BLaER1 treated with 17β-estradiol and CSF1 and Interleukin-3, amounts not matched to agents 10 nM and 100 nM (cell line): ENCODE measurements at regions not wholly inside any gene's neighbourhood (a gene's known extent, or its start where the extent isn't known, plus 50 kb on each side); places are given as distances from the start of the nearest gene placed in this dataset.

Source experiments
- H3K27ac ChIP-seq, 11 experiments: shearing (Covaris generic); formaldehyde crosslinking; 2 replicates each; pipeline ENCODE4 v1.8.1; 2022
- H3K27me3 ChIP-seq, 11 experiments: shearing (Covaris generic); formaldehyde crosslinking; 2 replicates each; pipeline ENCODE4 v1.8.1; 2022
- H3K36me3 ChIP-seq, 11 experiments: shearing (Covaris generic); formaldehyde crosslinking; 2 replicates each; pipeline ENCODE4 v1.8.1; 2022
- H3K4me1 ChIP-seq, 10 experiments: shearing (Covaris generic); formaldehyde crosslinking; 2 replicates each; pipeline ENCODE4 v1.8.1; 2022
- H3K4me2 ChIP-seq, 11 experiments: shearing (Covaris generic); formaldehyde crosslinking; 2 replicates each; pipeline ENCODE4 v1.8.1; 2022
- H3K4me3 ChIP-seq, 10 experiments: shearing (Covaris generic); formaldehyde crosslinking; 2 replicates each; pipeline ENCODE4 v1.8.1; 2022
- H3K9ac ChIP-seq, 11 experiments: shearing (Covaris generic); formaldehyde crosslinking; 2 replicates each; pipeline ENCODE4 v1.8.1; 2022
- H3K9me3 ChIP-seq, 11 experiments: shearing (Covaris generic); formaldehyde crosslinking; replicated peaks in 1 of 11; 2 replicates each; pipeline ENCODE4 v1.8.1; 2022
- H4K20me1 ChIP-seq, 11 experiments: shearing (Covaris generic); formaldehyde crosslinking; 2 replicates each; pipeline ENCODE4 v1.8.1; 2022
- Cebpa-rat ChIP-seq, 11 experiments: shearing (Covaris generic); IDR thresholded peaks; 2 replicates each; pipeline ENCODE4 v1.8.1; 2022

- Histone ChIP-seq H3K4me2 (0 out of 22 replicates have a peak overlapping the region, but pooled peaks of 2 of the 11 experiments have one; percentile 7 to 10), H3K36me3 (no peaks in the 10 kb centered on the region), H3K27me3 (no peaks in the 10 kb centered on the region), H3K4me1 (peaks cover 0 to 15% (median 6%) of the 10 kb centered on the region in 10 experiments; a peak in 6 of 20 replicates), H3K27ac (no peak overlapping the region), H3K9me3 (no peaks in the 10 kb centered on the region), H4K20me1 (no peaks in the 10 kb centered on the region), H3K4me3 (no peak overlapping the region), H3K9ac (no peak overlapping the region)
- TF ChIP-seq Cebpa-rat (IDR thresholded peaks at IDR 0.05), result no peak
Measured at GRCh38 chr10:118106426-118106825, 59.7 kb upstream of the RAB11FIP2 start.

GRCh38 chr10:118102121-118102520, 55.4 kb upstream of the RAB11FIP2 start:
- no peaks in the 10 kb centered on the region for H3K36me3 ChIP-seq
- H3K9ac ChIP-seq, result no peak overlapping the region
- H4K20me1 ChIP-seq, result no peaks in the 10 kb centered on the region
- H3K4me3 ChIP-seq, result no peak overlapping the region
- H3K9me3 ChIP-seq, result no peaks in the 10 kb centered on the region
- TF ChIP-seq Cebpa-rat (IDR thresholded peaks at IDR 0.05), result no peak
- no peak overlapping the region for H3K4me2 ChIP-seq
- no peak overlapping the region for H3K27ac ChIP-seq
- H3K27me3 ChIP-seq, result no peaks in the 10 kb centered on the region
- peaks cover 0 to 6% (median 0%) of the 10 kb centered on the region in 10 experiments; a peak in 2 of 20 replicates for H3K4me1 ChIP-seq

- Histone ChIP-seq H3K36me3 (no peaks in the 10 kb centered on the region), H3K27ac (no peak overlapping the region), H3K27me3 (no peaks in the 10 kb centered on the region), H3K4me3 (no peak overlapping the region), H3K4me2 (no peak overlapping the region), H3K9me3 (no peaks in the 10 kb centered on the region), H3K4me1 (no peaks in the 10 kb centered on the region), H3K9ac (no peak overlapping the region), H4K20me1 (no peaks in the 10 kb centered on the region)
- no peak for TF ChIP-seq Cebpa-rat (IDR thresholded peaks at IDR 0.05)
Measured at GRCh38 chr10:118101501-118101900, 54.8 kb upstream of the RAB11FIP2 start.
